A549 (cell line): ENCODE measurements at regions not wholly inside any gene's neighbourhood (a gene's known extent, or its start where the extent isn't known, plus 50 kb on each side); places are given as distances from the start of the nearest gene placed in this dataset.

Experiments used
- ATAC-seq, 2 experiments: fragments of 200-7000 bp in 1 of 2; fragments of >200 bp in 1 of 2; cut with Nextera tagmentation in 1 of 2; cut with Tn5 transposase in 1 of 2; 3 replicates each; pipeline versions ENCODE4 v1.8.0 to v1.9.1; 2018 to 2020; ENCODE audit warnings: mild to moderate bottlenecking in 1 of 2, moderate library complexity in 1 of 2
- CTCF ChIA-PET: fragments of 300-600 bp; sonication (Branson Sonifier 250); formaldehyde crosslinking; extraction: SDS; loops from one replicate; lab custom pipeline; 2021; ENCODE audit warnings: antibody characterized with exemption, inconsistent platforms; lab: Yijun Ruan, JAX
- POLR2A ChIA-PET: fragments of 350-600 bp; formaldehyde crosslinking; extraction: SDS; loops from one replicate; lab custom pipeline; 2021; ENCODE audit warnings: antibody characterized with exemption, inconsistent platforms; lab: Yijun Ruan, JAX
- DNase-seq, 2 experiments: peaks; one replicate each; pipeline versions ENCODE4 v3.0.0 to v3.0.0-alpha.2; 2011 to 2016; ENCODE audit warnings: low read depth in 1 of 2, low spot score in 1 of 2
- FAIRE-seq: peaks from 2 replicates; lab custom pipeline; 2011; peaks lifted over from hg19 to GRCh38; lab: Jason Lieb, UNC
- H3K27ac ChIP-seq, 2 experiments: fragments of >200 bp; sonication (Bioruptor Twin); formaldehyde crosslinking; 3 replicates each; pipeline ENCODE4 v1.5.1; 2016 to 2017
- H3K4me1 ChIP-seq: fragments of >200 bp; sonication (Bioruptor Twin); formaldehyde crosslinking; 3 replicates; pipeline ENCODE4 v1.6.1; 2016
- H3K4me2 ChIP-seq: fragments of >200 bp; sonication (Bioruptor Twin); formaldehyde crosslinking; 3 replicates; pipeline ENCODE4 v1.6.1; 2016
- H3K4me3 ChIP-seq: fragments of >200 bp; sonication (Bioruptor Twin); formaldehyde crosslinking; 3 replicates; pipeline ENCODE4 v1.5.1; 2016
- H3K9me3 ChIP-seq: fragments of >200 bp; sonication (Bioruptor Twin); formaldehyde crosslinking; 3 replicates; pipeline ENCODE4 v1.6.1; 2016
- CBX8 ChIP-seq: fragments of 200-600 bp; sonication (generic); IDR thresholded peaks from 2 replicates; pipeline ENCODE4 v1.6.1; 2016
- CHD2 ChIP-seq: fragments of 150-350 bp; IDR thresholded peaks from 2 replicates; pipeline ENCODE4 v1.6.1; 2014; ENCODE audit warnings: low read length; ENCODE audit not compliant: partially characterized antibody
- FOSL2 ChIP-seq, 2 experiments: fragments of 450-650 bp in 1 of 2; fragments of >200 bp in 1 of 2; sonication (Bioruptor Twin) in 1 of 2; formaldehyde crosslinking; IDR thresholded peaks; 2 replicates each; pipeline versions ENCODE4 v1.5.0 to v1.6.1; 2016 to 2020; ENCODE audit warnings: mild to moderate bottlenecking in 1 of 2, moderate library complexity in 1 of 2
- JUNB ChIP-seq: fragments of >200 bp; sonication (Bioruptor Twin); formaldehyde crosslinking; IDR thresholded peaks from 2 replicates; pipeline ENCODE4 v1.6.1; 2016
- KDM5A ChIP-seq: fragments of 200-600 bp; sonication (generic); IDR thresholded peaks from 2 replicates; pipeline ENCODE4 v1.6.1; 2016; ENCODE audit warnings: antibody characterized with exemption, mild to moderate bottlenecking
- MAZ ChIP-seq: fragments of 150-350 bp; IDR thresholded peaks from 2 replicates; pipeline ENCODE4 v1.6.1; 2014; ENCODE audit warnings: antibody characterized with exemption, low read depth, low read length, borderline replicate concordance
- MYC ChIP-seq: IDR thresholded peaks from 2 replicates; pipeline ENCODE4 v1.6.1; 2012; ENCODE audit warnings: mild to moderate bottlenecking, inconsistent platforms, low read length, improper control_type of control experiment, borderline replicate concordance
- NR3C1 ChIP-seq: fragments of >200 bp; sonication (Bioruptor Twin); formaldehyde crosslinking; IDR thresholded peaks from 3 replicates; pipeline ENCODE4 v1.6.1; 2017
- RNF2 ChIP-seq: fragments of 200-600 bp; sonication (generic); IDR thresholded peaks from 2 replicates; pipeline ENCODE4 v1.6.1; 2016; ENCODE audit warnings: low read depth, mild to moderate bottlenecking, antibody characterized with exemption, moderate library complexity, borderline replicate concordance
- ZSCAN20 ChIP-seq: fragments of 250-450 bp; sonication (Bioruptor Pico); IDR thresholded peaks from 2 replicates; pipeline ENCODE4 v1.8.0; 2022; ENCODE audit warnings: mild to moderate bottlenecking, moderate library complexity
- WGBS: methylation state at CpG from one replicate; pipeline ENCODE4 v1.1.6; 2017; ENCODE audit errors: missing lambda C conversion rate; 5-methylcytosine and 5-hydroxymethylcytosine counted together
- TF ChIP-seq, protein P1 (sequence below): IDR thresholded peaks from 2 replicates; pipeline ENCODE4 v1.6.1; 2012; ENCODE audit warnings: low read depth, borderline replicate concordance
- TF ChIP-seq, protein P2 (sequence below): IDR thresholded peaks from 2 replicates; pipeline ENCODE4 v1.6.1; 2012
- TF ChIP-seq, protein P3 (sequence below): fragments of 250-450 bp; sonication (Bioruptor Pico); IDR thresholded peaks from 2 replicates; pipeline ENCODE4 v1.5.0; 2021; ENCODE audit warnings: mild to moderate bottlenecking, moderate library complexity, borderline replicate concordance
- TF ChIP-seq, protein P4 (sequence below): fragments of >200 bp; sonication (Bioruptor Twin); formaldehyde crosslinking; IDR thresholded peaks from 2 replicates; pipeline ENCODE4 v1.6.1; 2016

DNA sequence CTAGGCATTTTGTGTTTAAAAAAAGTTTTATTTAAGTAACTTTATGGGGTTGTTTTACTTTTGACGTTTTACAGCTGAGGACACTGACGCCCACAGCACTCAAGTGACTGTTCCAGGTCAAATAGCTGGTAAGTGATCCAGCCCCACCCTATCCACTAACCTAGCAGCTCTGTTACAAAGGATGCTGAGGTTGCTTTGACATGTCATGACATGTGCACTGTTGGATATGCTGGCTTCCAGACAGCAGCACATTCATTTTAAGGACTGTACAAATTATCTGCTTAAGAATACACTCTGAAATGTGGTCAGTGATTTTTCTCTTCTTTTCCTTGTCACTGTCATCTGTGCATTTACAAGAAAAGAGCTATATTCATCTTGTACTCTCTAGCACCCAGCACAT, 417.5 kb downstream of the ZEB2 start:
- ATAC-seq = no peak
- CTCF ChIA-PET = no interaction called here
- FAIRE-seq = no peak
- H3K4me1 ChIP-seq = peaks cover 16% of the 10 kb centered on the region
- TF ChIP-seq CHD2 = no peak
- TF ChIP-seq, protein P1, sequence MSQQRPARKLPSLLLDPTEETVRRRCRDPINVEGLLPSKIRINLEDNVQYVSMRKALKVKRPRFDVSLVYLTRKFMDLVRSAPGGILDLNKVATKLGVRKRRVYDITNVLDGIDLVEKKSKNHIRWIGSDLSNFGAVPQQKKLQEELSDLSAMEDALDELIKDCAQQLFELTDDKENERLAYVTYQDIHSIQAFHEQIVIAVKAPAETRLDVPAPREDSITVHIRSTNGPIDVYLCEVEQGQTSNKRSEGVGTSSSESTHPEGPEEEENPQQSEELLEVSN = no peak
- TF ChIP-seq, protein P2, sequence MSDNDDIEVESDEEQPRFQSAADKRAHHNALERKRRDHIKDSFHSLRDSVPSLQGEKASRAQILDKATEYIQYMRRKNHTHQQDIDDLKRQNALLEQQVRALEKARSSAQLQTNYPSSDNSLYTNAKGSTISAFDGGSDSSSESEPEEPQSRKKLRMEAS = no peak
- no peak for TF ChIP-seq MAZ
- no peak for TF ChIP-seq JUNB
- no peak for TF ChIP-seq MYC
- no peak for TF ChIP-seq ZSCAN20 (CRISPR knock-in tag)
- TF ChIP-seq CBX8 = no peak
- TF ChIP-seq, protein P3, sequence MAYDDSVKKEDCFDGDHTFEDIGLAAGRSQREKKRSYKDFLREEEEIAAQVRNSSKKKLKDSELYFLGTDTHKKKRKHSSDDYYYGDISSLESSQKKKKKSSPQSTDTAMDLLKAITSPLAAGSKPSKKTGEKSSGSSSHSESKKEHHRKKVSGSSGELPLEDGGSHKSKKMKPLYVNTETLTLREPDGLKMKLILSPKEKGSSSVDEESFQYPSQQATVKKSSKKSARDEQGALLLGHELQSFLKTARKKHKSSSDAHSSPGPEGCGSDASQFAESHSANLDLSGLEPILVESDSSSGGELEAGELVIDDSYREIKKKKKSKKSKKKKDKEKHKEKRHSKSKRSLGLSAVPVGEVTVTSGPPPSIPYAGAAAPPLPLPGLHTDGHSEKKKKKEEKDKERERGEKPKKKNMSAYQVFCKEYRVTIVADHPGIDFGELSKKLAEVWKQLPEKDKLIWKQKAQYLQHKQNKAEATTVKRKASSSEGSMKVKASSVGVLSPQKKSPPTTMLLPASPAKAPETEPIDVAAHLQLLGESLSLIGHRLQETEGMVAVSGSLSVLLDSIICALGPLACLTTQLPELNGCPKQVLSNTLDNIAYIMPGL (CRISPR knock-in tag) = no peak
- no peak for TF ChIP-seq KDM5A
- TF ChIP-seq RNF2 = no peak
- TF ChIP-seq FOSL2 (IDR thresholded peaks at IDR 0.05) = no peak
- no peak for TF ChIP-seq FOSL2 (CRISPR knock-in tag; IDR thresholded peaks at IDR 0.05)
- TF ChIP-seq, all 56 proteins: peak for 0
- H3K4me3 ChIP-seq = no peak overlapping the region
- H3K27ac ChIP-seq = no peak overlapping the region
- no peak overlapping the region for H3K4me2 ChIP-seq
- H3K9me3 ChIP-seq = peaks cover 11% of the 10 kb centered on the region; the same call in 2 of the 3 replicates
- WGBS = 60% methylated on average over 2 of the region's 2 CpGs
- POLR2A ChIA-PET = no interaction called here
- no peak for DNase-seq

DNA sequence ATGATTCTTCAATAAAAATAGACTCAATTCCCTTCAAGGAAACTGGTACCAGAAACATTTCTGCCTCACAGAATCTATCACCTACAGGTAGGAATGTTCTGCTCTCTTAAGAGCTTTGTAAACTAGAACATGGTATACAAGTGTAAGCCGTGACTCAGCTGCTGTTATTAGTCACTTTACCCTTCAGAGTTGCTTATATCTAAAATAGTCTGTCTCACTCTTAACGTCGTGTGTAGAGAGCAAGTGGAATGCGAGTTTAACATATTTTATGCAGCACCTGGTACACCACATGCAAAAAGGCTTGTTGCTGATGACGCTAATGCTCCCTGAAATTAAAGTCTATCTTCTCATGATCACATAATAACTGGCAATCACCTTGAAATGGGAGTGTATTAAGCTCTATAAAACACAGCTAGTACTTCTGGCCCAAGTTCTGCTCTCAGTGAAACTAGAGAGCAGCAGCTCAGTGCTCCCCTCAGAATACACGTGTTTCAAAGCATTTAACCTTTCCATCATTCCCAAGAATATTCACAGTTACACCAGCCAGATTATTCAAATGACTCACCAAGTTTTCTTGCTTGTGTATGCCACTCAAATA, 420.0 kb downstream of the ZEB2 start:
- ChIA-PET CTCF (interaction anchor here (0.6 kb wide), 1 partner anchor 245 kb away, joined by 3 read pairs; no protein-coding TSS in a partner anchor), POLR2A (no interaction called here)
- WGBS = 23% methylated on average over 6 of the region's 6 CpGs
- Histone ChIP-seq H3K4me3 (no peak overlapping the region), H3K27ac (peak overlapping the region; percentile 39 to 77; a peak in 4 of 6 replicates), H3K4me2 (peak overlapping the region; percentile 59), H3K4me1 (peaks cover 16% of the 10 kb centered on the region), H3K9me3 (peaks cover 11% of the 10 kb centered on the region; the same call in 2 of the 3 replicates)
- ATAC-seq = peak; percentile 97
- no peak for FAIRE-seq
- peak; percentile 29 to 52 for DNase-seq
- 0 out of 2 replicates have a peak, but pooled peaks have one; percentile 28 for TF ChIP-seq FOSL2 (IDR thresholded peaks at IDR 0.05)
- peak; percentile 70 for TF ChIP-seq FOSL2 (CRISPR knock-in tag; IDR thresholded peaks at IDR 0.05)
- TF ChIP-seq NR3C1 = no peak
- peak; percentile 11; the same call in 1 of the 2 replicates for TF ChIP-seq JUNB

DNA sequence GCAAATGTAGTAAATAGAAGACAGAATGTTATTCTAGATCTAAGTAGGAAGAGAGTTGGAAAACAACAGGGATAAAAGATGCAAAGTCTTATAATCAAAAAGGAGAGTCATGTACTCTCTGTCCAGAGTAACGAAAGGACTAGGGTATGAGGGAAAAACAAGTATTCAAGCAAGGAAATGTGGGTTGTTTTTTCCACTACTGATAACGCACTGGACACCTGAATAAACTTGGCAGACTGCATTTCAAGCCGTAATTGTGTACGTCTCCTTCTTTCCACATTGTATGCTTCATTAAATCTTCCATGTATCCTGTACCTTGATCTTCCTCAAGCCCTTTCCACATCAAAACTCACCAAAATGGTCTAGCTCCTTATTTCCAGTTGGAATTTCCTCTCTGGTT, 420.6 kb downstream of the ZEB2 start:
- H3K4me3 ChIP-seq = no peak overlapping the region
- ATAC-seq (peak in 1 of 2 experiments; percentile 16; a peak in 1 of 6 replicates), FAIRE-seq (no peak)
- peaks cover 16% of the 10 kb centered on the region for H3K4me1 ChIP-seq
- POLR2A ChIA-PET = no interaction called here
- peak overlapping the region; percentile 59; the same call in 2 of the 3 replicates for H3K4me2 ChIP-seq
- 86% methylated on average over 4 of the region's 4 CpGs for WGBS
- TF ChIP-seq, protein P4, sequence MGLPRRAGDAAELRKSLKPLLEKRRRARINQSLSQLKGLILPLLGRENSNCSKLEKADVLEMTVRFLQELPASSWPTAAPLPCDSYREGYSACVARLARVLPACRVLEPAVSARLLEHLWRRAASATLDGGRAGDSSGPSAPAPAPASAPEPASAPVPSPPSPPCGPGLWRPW = no peak
- TF ChIP-seq MAZ (no peak), CHD2 (no peak)
- TF ChIP-seq, all 56 proteins: peak for 0
- CTCF ChIA-PET = interaction anchor here (0.6 kb wide), 1 partner anchor 246 kb away, joined by 3 read pairs; no protein-coding TSS in a partner anchor
- Histone ChIP-seq H3K9me3 (peaks cover 7% of the 10 kb centered on the region; the same call in 2 of the 3 replicates), H3K27ac (peak overlapping the region; percentile 26 to 77; a peak in 2 of 6 replicates)
- DNase-seq = no peak
